ENCODE measurements at regions not wholly inside any gene's neighbourhood (a gene's known extent, or its start where the extent isn't known, plus 50 kb on each side); places are given as distances from the start of the nearest gene placed in this dataset.

- Histone ChIP-seq H3K9me3 (no peaks in the 10 kb centered on the region), H3K27me3 (no peaks in the 10 kb centered on the region), H3K4me3 (replicated peaks in 1 of 3) (no peak overlapping the region), H3K36me3 (no peaks in the 10 kb centered on the region), H3K27ac (no peak overlapping the region), H3K4me1 (no peaks in the 10 kb centered on the region)
- no peak for TF ChIP-seq POLR2A (IDR thresholded peaks at IDR 0.05)
- no peak for TF ChIP-seq CTCF (IDR thresholded peaks at IDR 0.05)
- whole genome bisulfite sequencing, 2 donors: 93 to 96% methylated on average over 3 of the region's 3 CpGs
- intact Hi-C loops (cut with DNase I): no loop called here
- no peak for DNase-seq
These were observed 144.5 kb upstream of the GATA6 start for GRCh38 chr18:22024924-22025323.

GRCh38 chr18:22026362-22026761, 143.0 kb upstream of the GATA6 start:
- H3K27ac ChIP-seq: no peak overlapping the region
- DNase-seq: no peak
- no peaks in the 10 kb centered on the region for H3K9me3 ChIP-seq
- intact Hi-C loops (cut with DNase I): no loop called here
- TF ChIP-seq CTCF (IDR thresholded peaks at IDR 0.05): no peak
- TF ChIP-seq POLR2A (IDR thresholded peaks at IDR 0.05): no peak
- no peak overlapping the region for H3K4me3 ChIP-seq (replicated peaks in 1 of 3)
- no peaks in the 10 kb centered on the region for H3K27me3 ChIP-seq
- H3K4me1 ChIP-seq: no peaks in the 10 kb centered on the region
- H3K36me3 ChIP-seq: no peaks in the 10 kb centered on the region
- 74 to 98% methylated on average over 8 to 9 of the region's 9 CpGs for WGBS, 2 donors

GRCh38 chr18:22026889-22027288, 142.5 kb upstream of the GATA6 start:
- WGBS, 2 donors: 66 to 76% methylated on average over 6 of the region's 6 CpGs
- H3K27ac ChIP-seq: no peak overlapping the region
- H3K36me3 ChIP-seq: no peaks in the 10 kb centered on the region
- no peaks in the 10 kb centered on the region for H3K4me1 ChIP-seq
- no peaks in the 10 kb centered on the region for H3K9me3 ChIP-seq
- H3K27me3 ChIP-seq: no peaks in the 10 kb centered on the region
- TF ChIP-seq CTCF (IDR thresholded peaks at IDR 0.05): no peak
- no peak for TF ChIP-seq POLR2A (IDR thresholded peaks at IDR 0.05)
- no peak for DNase-seq
- H3K4me3 ChIP-seq (replicated peaks in 1 of 3): no peak overlapping the region
- intact Hi-C loops (cut with DNase I): no loop called here

GRCh38 chr18:22031611-22032010, 137.8 kb upstream of the GATA6 start:
- H3K27me3 ChIP-seq: no peaks in the 10 kb centered on the region
- WGBS, 2 donors: 88 to 93% methylated on average over 6 of the region's 6 CpGs
- H3K4me1 ChIP-seq: no peaks in the 10 kb centered on the region
- no peak overlapping the region for H3K4me3 ChIP-seq (replicated peaks in 1 of 3)
- no peak for DNase-seq
- no peak overlapping the region for H3K27ac ChIP-seq
- TF ChIP-seq CTCF (IDR thresholded peaks at IDR 0.05) (no peak), POLR2A (IDR thresholded peaks at IDR 0.05) (no peak)
- no peaks in the 10 kb centered on the region for H3K9me3 ChIP-seq
- H3K36me3 ChIP-seq: no peaks in the 10 kb centered on the region
- intact Hi-C loops (cut with DNase I): no loop called here

GRCh38 chr18:22032392-22032961, 136.9 kb upstream of the GATA6 start:
- Histone ChIP-seq H3K27ac (no peak overlapping the region), H3K9me3 (no peaks in the 10 kb centered on the region), H3K27me3 (no peaks in the 10 kb centered on the region), H3K4me3 (replicated peaks in 1 of 3) (no peak overlapping the region), H3K4me1 (no peaks in the 10 kb centered on the region), H3K36me3 (no peaks in the 10 kb centered on the region)
- intact Hi-C loops (cut with DNase I): no loop called here
- TF ChIP-seq POLR2A (IDR thresholded peaks at IDR 0.05) (no peak), CTCF (IDR thresholded peaks at IDR 0.05) (no peak)
- 74 to 92% methylated on average over 4 of the region's 4 CpGs for WGBS, 2 donors
- DNase-seq: no peak

Data from thyroid gland (tissue), 4 donors.